ENCODE measurements at regions not wholly inside any gene's neighbourhood (a gene's known extent, or its start where the extent isn't known, plus 50 kb on each side); places are given as distances from the start of the nearest gene placed in this dataset.
"Not testable (repeated sequence)": the region's sequence is repeated elsewhere in the genome, so short reads cannot be mapped to it uniquely, and the experiment has no call there.

DNA sequence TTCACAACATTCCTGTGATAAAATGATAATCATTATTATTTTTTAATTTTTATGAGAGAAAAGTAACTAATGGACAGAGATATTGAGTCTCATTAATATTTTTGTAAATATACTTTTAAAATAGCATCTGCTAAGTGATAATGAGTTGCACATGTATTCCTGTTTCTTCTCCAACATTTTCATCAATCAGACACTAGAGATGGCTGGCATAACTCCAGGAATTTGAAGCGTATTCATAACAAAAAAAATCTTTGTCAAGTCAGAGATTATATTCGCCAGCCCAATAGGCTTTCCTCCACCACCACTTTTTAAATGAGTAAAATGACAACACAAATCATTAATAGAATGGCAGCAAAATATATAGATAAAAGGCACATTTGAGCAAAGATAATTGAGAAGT, 524.0 kb upstream of the KCND2 start:
- DNase-seq = no peak

DNA sequence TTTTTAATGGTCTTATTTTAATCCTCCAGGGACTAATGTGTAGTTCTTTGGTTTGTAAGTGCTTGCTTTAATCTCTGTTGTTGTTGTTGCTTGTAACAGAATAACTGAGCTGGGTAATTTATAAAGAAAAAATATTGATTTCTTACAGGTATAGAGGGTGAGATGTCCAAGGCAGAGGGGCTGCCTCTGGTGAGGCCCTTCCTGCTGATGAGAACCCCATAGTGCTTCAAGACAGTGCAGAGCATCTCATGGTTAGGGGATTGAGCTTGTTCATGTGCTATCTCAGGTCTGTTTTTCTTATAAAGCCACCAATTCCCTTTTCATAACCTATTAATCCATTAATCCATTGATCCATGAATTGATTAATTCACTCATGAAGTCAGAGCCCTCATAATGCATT, 516.3 kb upstream of the KCND2 start:
- DNase-seq = no peak

DNA sequence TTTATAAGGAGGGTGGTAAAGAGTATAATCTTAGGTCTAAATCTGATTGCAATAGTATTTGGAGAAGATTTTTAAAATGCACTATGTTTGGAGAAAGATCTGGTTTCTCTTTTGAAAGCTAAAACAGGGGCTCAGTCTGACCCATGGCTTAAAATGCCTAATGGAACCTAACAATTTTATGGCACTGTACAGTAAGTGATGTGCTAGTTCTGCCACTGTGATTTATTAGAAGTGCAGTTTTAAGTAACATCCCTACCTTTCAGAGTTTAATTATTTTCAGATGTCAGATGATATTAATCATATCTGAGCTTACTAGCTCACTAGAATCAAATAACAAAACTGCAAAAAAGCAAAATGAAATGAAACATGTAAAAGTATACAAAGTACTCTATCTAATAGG, 514.7 kb upstream of the KCND2 start:
- DNase-seq = no peak

DNA sequence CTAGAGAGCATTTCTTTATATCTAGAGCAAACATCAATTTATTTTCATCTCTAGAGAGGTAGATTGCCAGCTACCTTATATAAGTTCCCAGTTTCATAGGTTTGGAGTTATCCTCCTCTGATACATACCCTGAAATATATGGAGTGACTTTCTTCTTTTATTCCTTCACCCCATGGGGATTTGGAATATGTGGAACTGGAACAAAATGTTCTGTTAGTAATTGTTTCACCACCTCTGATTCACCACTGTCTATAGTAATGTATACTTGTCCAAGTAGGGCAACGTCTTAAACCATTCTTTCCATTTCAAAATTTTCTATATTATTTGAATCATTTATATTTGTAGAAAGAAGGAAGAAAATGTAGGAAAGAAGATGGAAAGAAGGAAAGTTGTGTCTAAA, 511.2 kb upstream of the KCND2 start:
- no peak for DNase-seq

DNA sequence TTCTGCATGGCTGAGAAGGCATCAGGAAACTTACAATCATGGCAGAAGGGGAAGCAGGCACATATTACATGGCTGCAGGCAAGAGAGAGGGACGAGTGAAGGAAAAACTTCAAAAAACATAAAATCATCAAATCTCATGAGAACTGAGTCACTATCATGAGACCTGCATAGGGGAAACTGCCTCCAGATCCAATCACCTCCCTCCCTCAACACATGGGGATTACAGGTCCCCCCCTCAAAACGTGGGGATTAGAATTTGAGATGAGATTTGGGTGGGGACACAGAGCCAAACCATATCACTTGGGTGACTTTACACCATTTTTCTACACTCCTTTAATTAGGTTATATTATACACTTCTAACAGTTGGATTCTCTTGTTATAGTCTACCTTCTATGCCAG, 490.7 kb upstream of the KCND2 start:
- DNase-seq = no peak

DNA sequence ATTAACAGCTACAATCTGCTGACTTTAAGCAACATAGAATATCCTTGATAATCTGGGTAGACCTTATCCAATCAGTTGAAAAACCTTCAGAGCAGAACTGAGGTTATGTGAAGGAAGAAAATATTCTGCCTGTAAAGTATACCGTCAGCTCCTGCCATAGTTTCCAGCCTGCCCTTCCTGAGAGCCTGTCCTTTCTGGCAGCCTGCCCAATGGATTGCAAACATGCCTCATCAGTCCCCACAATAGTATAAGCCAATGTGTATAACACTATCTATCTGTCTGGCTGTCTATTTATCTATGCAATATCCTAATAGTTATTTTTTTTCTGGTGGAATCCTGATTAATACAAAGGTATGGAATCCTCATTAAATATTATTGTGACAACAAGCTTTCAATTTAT, 489.2 kb upstream of the KCND2 start:
- DNase-seq = no peak

DNA sequence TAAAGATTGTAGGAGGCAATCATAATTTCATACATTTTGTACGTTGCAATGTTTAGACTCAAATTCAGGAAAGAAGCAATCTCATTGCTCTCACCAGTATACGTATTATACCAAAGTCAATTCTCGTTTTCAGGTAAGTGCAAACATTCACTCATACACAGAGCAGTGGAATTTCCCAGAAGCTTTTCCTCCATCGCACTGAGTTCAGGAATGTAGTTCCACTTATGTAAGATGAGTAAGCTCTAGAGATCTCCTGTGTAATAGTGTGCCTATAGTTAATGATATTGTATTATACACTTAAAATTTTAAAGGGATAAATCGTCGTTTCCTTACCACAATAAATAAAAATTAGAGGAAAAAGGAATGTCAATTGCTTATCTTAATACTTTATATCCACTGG, 470.8 kb upstream of the KCND2 start:
- DNase-seq = no peak

DNA sequence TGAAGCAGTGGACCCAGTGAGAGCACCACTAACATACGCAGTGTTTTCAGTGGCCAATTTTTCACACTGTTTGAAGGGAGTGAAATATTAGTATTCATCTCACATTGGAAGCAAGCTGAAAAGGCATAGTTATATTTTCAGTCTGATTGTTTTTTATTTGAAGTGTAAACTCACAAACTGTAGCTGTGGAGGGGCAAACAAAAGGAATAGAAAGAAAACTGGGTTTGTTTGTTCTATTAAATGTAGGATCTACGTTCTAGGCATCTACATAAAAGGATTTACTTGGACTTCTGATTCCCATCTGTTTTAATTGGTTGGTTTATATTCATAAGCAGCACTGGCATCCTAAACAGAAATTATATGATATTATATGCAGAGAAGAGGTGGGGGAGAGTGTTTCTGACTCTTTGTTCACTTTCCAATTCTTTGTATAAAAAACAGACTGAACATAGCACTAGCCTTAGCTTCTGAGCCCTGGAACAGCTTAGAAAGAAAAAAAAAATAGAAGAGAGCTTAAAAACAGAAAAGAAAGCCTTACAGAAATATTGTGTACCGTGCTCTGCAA, 447.8 kb upstream of the KCND2 start:
- DNase-seq = no peak

DNA sequence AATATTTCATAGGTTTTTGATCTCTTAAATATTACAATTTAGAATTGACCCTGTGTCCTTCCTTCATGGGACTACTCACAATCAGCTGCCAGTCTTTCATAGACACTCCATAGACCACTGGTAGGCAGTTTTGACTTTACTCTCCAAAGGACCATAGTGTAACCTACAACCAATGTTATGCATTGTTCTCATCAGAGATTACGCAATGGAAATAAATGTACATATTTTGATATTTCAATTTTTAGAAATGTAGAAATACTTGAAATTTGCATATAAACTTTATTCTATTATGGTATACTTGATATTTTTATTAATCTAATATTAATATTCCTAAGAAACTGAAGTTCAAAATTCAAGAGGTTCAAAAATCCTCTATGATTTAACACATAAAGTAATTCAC, 446.4 kb upstream of the KCND2 start:
- DNase-seq = no peak

DNA sequence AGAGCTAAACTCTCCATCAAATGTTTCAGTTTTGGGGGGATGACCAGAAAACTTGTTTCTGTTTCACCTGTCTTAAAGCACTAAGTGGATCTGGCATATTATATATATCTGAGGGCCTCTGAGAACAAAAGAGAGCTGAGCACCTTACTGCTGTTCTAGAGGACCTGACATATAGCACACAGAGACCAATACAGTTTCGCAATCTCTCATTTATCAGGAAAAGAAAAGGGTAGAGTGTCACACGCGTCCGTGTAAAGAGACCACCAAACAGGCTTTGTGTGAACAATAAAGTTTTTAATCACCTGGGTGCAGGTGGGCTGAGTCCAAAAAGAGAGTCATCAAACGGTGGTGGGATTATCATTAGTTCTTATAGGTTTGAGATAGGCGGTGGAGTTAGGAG, 434.5 kb upstream of the KCND2 start:
- DNase-seq = no peak

DNA sequence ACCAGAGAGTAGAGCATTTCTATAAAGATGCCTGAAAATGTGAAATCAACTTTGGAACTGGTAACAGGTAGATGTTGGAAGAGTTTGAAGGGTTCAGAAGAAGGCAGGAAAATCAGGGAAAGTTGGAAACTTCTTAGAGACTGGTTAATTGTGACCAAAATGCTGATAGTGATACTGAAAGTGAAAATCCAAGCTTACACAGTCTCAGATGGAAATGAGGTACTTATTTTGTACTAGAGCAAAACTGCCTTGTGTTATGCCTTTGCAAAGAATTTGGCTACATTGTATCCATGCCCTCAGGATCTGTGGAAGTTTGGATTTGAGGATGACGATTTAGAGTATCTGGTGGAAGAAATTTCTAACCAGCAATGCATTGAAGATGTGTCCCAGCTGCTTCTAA, 430.6 kb upstream of the KCND2 start:
- no peak for DNase-seq

DNA sequence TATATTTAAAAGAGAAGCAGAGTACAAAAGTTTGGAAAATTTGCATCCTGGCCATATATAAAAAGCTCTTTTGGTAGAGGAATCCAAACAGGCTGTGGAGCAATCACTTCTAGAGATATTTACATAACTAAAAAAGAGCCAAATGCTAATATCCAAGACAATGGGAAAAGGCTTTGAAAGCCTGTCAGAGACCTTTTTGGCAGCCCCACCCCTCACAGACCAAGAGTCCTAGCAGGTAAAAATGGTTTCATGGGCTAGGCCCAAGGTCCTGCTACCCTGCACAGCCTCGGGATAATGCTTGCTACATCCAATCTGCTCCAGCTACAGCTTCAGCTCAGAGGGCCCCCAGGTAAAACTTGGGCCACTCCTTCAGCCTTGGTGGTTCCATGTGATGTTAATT, 430.2 kb upstream of the KCND2 start:
- DNase-seq = no peak

DNA sequence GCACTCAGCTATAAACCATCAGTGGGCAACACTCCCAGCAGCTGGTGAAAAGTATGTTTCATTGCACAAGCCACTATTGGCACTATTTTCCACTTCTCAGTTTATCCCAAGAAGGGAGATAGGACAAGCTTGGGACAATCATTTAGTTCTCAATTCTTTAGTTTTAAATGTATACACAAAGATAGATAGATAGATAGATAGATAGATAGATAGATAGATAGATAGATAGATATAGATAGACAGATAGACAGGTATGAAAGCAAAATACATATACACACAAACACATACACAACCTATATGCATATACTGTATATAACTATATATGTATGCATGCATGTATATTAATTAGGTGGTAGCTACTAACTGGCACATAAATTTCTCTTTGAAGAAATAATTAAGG, 411.6 kb upstream of the KCND2 start:
- DNase-seq = no peak

DNA sequence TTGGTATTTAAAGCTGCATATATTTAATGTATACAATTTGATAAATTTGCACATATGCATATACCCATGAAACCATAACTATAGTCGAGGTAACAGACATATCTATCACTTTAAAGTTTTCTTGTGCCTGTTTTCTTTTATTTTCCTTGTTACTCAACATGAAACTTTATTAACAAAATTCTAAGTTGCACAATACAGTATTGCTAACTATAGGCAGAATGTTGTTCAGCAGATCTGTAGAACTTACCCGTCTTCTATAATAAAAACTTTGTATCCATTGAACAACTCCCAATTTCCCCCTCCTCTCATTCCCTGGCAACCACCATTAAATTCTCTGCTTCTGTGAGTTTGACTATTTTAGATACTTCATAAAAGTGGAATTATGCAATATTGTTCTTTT, 404.6 kb upstream of the KCND2 start:
- no peak for DNase-seq

DNA sequence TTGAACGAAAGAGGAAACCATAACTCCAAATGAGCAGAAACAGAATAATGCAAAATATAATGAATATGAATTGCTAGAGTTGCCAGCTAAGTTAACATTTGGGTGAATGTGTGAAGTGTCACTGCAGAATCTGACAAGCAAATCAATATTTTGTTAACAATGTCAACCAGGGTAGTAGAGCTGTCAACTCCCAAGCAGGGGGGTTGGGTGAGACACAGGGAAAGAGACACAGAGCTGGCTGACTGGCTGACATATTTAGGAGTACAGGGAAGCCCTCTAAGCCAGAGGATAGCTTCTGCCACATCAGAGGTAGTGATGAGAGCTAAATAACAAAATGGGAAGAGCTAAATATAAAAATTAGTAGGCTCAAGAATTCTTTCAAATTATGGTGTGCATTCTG, 393.1 kb upstream of the KCND2 start:
- DNase-seq = no peak

DNA sequence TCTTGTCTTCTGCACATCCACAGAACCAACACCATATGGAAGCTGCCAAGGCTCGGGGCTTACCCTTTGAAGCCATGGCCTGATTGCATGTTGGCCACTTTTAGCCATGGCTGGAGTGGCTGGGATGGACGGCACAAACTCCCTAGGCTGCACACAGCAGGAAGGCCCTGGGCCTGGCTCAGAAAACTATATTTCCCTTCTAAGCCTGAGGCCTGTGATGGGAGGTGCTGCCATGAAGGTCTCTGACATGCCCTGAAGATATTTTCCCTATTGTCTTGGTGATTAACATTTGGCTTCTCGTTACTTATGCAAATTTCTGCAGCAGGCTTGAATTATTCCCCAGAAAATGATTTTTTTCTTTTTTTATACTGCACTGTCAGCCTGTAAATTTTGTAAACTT, 387.0 kb upstream of the KCND2 start:
- DNase-seq = no peak

DNA sequence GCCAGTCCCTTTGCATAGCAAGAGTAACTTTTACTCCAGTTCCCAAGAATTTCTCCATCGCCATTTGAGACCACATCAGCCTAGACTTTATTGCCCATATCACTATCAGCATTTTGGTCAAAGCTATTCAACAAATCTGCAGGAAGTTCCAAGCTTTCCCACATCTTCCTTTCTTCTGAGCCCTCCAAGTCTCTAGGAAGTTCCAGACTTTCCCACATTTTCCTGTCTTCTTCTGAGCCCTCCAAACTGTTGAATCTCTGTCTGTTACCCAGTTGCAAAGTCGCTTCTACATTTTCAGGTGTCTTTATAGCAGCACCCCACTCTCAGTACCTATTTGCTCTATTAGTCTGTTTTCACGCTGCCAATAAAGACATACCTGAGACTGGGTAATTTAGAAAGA, 386.4 kb upstream of the KCND2 start:
- DNase-seq = not testable (repeated sequence)

DNA sequence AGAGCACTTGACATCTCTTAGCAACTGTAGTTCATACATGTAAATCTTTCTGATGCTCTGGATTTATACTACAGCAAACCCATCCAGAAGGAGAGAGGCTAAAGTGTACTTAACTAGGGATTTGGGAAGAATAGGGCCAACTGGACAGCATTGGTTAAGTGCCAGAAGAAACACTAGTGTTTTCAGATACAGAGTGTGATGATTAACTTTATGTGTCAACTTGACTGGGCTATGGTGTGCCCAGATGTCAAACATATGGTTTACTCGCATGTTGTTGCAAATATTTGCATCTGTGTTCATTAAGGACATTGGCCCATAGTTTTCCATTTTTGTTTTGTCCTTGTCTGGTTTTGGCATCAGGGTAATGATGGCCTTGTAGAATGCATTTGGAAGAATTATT, 384.7 kb upstream of the KCND2 start:
- DNase-seq = no peak

DNA sequence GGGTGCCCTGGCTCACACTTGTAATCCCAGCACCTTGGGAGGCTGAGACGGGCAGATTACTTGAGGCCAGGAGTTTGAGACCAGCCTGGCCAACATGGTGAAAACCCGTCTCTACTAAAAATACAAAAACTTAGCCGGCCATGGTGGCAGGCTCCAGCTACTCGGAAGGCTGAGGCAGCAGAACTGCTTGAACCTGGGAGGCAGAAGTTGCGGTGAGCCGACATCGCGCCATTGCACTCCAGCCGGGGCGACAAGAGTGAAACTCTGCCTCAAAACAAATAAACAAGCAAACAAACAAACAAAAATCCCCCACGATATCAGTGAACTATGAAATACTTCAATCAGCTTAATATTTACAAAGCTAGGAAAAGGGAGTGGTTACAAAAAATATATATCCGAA, 382.3 kb upstream of the KCND2 start:
- DNase-seq = no peak

DNA sequence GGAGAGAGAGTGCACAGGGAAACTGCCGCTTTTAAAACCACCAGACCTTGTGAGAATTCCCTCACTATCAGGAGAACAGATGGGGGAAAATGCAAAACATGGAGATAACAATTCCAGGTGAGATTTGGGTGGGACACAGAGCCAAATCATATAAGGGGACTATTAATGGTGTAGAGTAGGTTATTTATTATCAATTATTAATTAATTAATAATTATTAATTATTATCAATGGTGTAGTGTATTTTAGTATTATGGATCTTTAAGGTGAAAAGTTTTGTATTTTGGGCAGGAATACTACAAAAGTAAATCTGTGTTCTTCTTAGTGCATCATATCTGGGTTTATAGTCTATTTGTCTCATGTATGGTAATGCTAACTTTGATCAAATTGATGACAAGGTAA, 377.7 kb upstream of the KCND2 start:
- DNase-seq = no peak

DNA sequence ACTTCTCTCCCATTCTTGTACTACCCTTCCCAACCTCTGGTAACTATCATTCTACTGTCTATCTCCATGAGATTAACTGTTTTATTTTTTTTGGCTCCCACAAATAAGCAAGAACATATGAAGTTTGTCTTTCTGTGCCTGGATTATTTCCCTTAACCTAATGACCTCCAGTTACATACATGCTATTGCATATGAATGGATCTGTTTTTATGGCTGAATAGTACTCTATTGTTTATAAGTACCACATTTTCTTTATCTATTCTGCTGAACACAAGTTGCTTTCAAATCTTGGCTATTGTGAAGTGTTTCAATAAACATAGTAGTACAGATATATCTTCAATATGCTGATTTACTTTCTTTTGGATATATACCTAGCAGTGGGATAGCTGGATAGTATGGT, 376.6 kb upstream of the KCND2 start:
- DNase-seq = no peak

DNA sequence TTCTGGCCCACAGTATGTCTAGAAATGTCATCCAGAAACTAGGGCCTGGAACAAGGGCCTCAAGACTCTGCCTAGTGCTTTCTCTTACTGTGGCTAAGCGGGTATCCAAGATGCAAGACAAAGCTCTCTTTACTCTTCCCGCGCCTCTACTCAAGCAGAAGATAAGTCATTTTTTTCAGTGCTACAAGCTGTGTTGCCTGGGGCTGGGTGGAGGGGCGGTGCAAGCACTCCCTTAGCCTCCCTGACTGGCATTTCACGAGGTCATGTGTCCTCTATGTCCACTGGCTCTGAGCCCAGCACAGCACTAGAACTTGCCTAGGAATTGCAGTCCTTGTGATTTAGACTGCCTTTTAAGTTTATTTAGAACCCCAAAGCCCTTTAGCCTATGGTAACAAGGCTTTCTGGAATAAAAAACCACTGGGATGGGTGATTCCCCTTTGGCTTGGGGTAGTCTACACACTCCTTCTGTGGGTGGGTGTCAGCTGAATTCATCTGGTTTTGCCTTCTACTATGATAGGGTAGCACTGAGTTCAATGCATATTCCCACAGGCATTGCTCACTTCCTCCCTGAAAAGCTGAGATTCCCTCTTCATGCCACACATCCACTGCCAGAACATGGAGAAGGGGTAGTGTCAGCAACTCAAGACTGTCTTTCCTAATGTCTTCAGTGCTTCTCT, 371.8 kb upstream of the KCND2 start:
- DNase-seq = no peak

DNA sequence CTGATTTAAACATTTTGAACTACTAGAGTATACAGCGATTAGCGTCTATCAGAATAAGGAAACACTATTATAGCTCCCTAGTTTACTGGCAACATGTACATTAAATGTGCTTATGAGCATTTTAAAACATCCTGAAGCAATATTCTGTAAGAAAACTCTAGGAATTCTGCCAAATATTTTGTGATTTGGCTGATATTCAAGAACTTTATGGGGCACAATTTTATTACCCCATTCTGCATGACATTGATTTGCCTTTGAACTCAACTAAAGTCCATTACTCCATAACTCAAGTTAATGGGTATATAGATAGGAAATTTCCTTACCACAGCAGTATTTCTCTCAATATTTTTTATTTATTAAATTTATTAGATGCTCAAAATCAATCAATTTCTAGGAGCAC, 369.9 kb upstream of the KCND2 start:
- no peak for DNase-seq

DNA sequence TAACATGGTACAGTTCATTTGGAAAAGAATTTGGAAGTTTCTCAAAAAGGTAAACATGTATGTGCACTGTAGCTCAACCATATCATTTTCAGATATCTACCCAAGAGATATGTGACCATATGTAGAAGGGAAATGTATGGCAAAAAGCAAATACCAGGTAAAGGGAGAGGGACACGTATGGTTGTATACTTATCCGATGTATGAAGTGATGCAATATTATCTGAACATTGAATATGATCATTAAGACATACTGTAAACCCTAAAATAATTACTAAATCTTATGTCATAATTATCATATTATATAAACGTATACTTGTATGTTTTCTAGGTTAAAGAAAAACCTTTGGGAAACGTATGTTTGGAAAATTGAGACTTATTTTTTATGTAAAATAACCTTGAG, 367.5 kb upstream of the KCND2 start:
- no peak for DNase-seq

DNA sequence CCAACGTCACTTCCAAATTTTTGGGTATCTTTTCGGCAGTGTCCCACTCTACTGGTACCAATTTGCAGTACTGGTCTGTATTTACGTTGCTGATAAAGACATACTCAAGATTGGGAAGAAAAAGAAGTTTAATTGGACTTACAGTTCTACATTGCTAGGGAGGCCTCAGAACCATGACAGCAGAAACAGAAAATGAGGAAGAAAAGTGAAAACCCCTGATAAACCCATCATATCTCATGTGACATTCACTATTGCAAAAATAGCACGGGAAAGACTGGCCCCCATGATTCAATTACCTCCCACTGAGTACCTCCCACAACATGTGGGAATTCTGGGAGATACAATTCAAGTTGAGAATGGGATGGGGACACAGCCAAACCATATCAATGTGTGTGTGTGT, 364.0 kb upstream of the KCND2 start:
- no peak for DNase-seq

DNA sequence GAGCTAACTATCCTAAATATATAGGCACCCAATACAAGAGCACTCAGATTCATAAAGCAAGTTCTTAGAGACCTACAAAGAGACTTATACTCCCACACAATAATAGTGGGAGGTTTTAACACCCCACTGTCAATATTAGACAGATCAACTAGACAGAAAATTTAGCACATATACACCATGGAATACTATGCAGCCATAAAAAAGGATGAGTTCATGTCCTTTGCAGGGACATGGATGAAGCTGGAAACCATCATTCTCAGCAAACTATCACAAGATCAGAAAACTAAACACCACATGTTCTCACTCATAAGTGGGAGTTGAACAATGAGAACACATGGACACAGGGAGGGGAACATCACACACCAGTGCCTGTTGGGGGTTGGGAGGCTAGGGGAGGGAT, 358.9 kb upstream of the KCND2 start:
- not testable (repeated sequence) for DNase-seq

All from HCEC 1CT (cell line).